GM12878 (cell line): ENCODE measurements at regions not wholly inside any gene's neighbourhood (a gene's known extent, or its start where the extent isn't known, plus 50 kb on each side); places are given as distances from the start of the nearest gene placed in this dataset.

ENCODE experiments used
- ATAC-seq: fragments of 200-7000 bp; cut with Tn5 transposase; 3 replicates; pipeline ENCODE4 v1.9.1; 2020; ENCODE audit warnings: mild to moderate bottlenecking, moderate library complexity
- BruUV-seq: library from RNA; stranded (reverse); fragments of 400-500 nt; replicated peaks from 2 replicates; lab custom pipeline; 2021; lab: Mats Ljungman, UMichigan
- CTCF ChIA-PET: fragments of 300-600 bp; sonication (Branson Sonifier 250); formaldehyde crosslinking; extraction: SDS; loops from one replicate; lab custom pipeline; 2021; ENCODE audit warnings: inconsistent platforms; lab: Yijun Ruan, JAX
- POLR2A ChIA-PET: fragments of 350-600 bp; formaldehyde crosslinking; extraction: SDS; loops from one replicate; lab custom pipeline; 2021; ENCODE audit warnings: inconsistent platforms; lab: Charles Lee
- RAD21 ChIA-PET: fragments of 300-600 bp; sonication (Branson Sonifier 250); formaldehyde crosslinking; loops from one replicate; lab custom pipeline; 2023; ENCODE audit warnings: antibody characterized with exemption; ENCODE audit not compliant: unreplicated experiment; lab: Charles Lee
- SMC1A ChIA-PET: fragments of 300-600 bp; sonication (Branson Sonifier 250); formaldehyde crosslinking; loops from one replicate; lab custom pipeline; 2023; ENCODE audit not compliant: unreplicated experiment, uncharacterized antibody; lab: Charles Lee
- DNase-seq: peaks from one replicate; pipeline ENCODE4 v3.0.0-alpha.2; 2011; ENCODE audit warnings: low read depth, low spot score
- FAIRE-seq: peaks from 3 replicates; lab custom pipeline; 2011; peaks lifted over from hg19 to GRCh38; lab: Jason Lieb, UNC
- H2AFZ ChIP-seq: 2 replicates; pipeline ENCODE4 v1.6.0; 2011; ENCODE audit warnings: low read depth, low read length, control low read depth; ENCODE audit not compliant: control insufficient read depth
- H3K27ac ChIP-seq: 2 replicates; pipeline ENCODE4 v1.5.1; 2011; ENCODE audit warnings: control low read depth; ENCODE audit not compliant: control insufficient read depth, insufficient read depth
- H3K27me3 ChIP-seq, 2 experiments: replicated peaks in 1 of 2; 2 replicates each; pipeline versions ENCODE4 v1.6.0 to v1.6.1; 2011; ENCODE audit warnings: low read length in 1 of 2; ENCODE audit not compliant: control insufficient read depth in 2 of 2, insufficient read depth in 2 of 2
- H3K36me3 ChIP-seq, 2 experiments: 2 replicates each; pipeline ENCODE4 v1.5.1; 2011; ENCODE audit warnings: low read length in 1 of 2; ENCODE audit not compliant: control insufficient read depth in 2 of 2, insufficient read depth in 2 of 2
- H3K4me1 ChIP-seq: 2 replicates; pipeline ENCODE4 v1.6.1; 2011; ENCODE audit warnings: mild to moderate bottlenecking, low read length, moderate library complexity, mixed read lengths; ENCODE audit not compliant: control insufficient read depth, insufficient read depth
- H3K4me2 ChIP-seq: 2 replicates; pipeline ENCODE4 v1.6.0; 2011; ENCODE audit warnings: control low read depth; ENCODE audit not compliant: control insufficient read depth, insufficient read depth
- H3K4me3 ChIP-seq: fragments of 200-600 bp; sonication (generic); 2 replicates; pipeline ENCODE4 v1.5.1; 2016
- H3K79me2 ChIP-seq: 2 replicates; pipeline ENCODE4 v1.6.0; 2011; ENCODE audit warnings: low read length; ENCODE audit not compliant: control insufficient read depth, insufficient read depth
- H3K9ac ChIP-seq: 2 replicates; pipeline ENCODE4 v1.8.0; 2011; ENCODE audit warnings: low read length, control low read depth, mixed read lengths; ENCODE audit not compliant: control insufficient read depth, insufficient read depth
- H3K9me3 ChIP-seq: replicated peaks from 3 replicates; pipeline ENCODE4 v1.5.1; 2011; ENCODE audit warnings: mild to moderate bottlenecking, low read length; ENCODE audit not compliant: control insufficient read depth, insufficient read depth
- H4K20me1 ChIP-seq: 2 replicates; pipeline ENCODE4 v1.6.0; 2011; ENCODE audit not compliant: control insufficient read depth, insufficient read depth
- ASH2L ChIP-seq: fragments of 300-600, 200-600 bp; sonication (generic); IDR thresholded peaks from 2 replicates; pipeline ENCODE4 v1.6.1; 2017; ENCODE audit warnings: low read depth, mild to moderate bottlenecking, borderline replicate concordance
- CBX5 ChIP-seq: sonication (generic); IDR thresholded peaks from 2 replicates; pipeline ENCODE4 v1.6.1; 2016; ENCODE audit warnings: low read depth, moderate library complexity, mild to moderate bottlenecking, inconsistent platforms
- CHD4 ChIP-seq: fragments of 200-600 bp; sonication (generic); IDR thresholded peaks from 2 replicates; pipeline ENCODE4 v1.6.1; 2016; ENCODE audit warnings: mild to moderate bottlenecking
- CREB1 ChIP-seq: IDR thresholded peaks from 2 replicates; pipeline ENCODE4 v1.6.1; 2012; ENCODE audit warnings: low read depth, mild to moderate bottlenecking, inconsistent platforms
- EGR1 ChIP-seq, 2 experiments: IDR thresholded peaks; 1 replicate in 1 of 2; 2 replicates in 1 of 2; pipeline ENCODE4 v1.6.1; 2011 to 2012; ENCODE audit warnings: low read depth in 2 of 2, low read length in 2 of 2, borderline replicate concordance in 1 of 2, mild to moderate bottlenecking in 1 of 2, moderate library complexity in 1 of 2
- ESRRA ChIP-seq: IDR thresholded peaks from 2 replicates; pipeline ENCODE4 v1.6.1; 2012; ENCODE audit warnings: mild to moderate bottlenecking, low read length, improper control_type of control experiment
- ETV6 ChIP-seq, 2 experiments: fragments of 450-650 bp in 1 of 2; IDR thresholded peaks in 1 of 2; conservative IDR thresholded peaks in 1 of 2; 2 replicates each; pipeline ENCODE4 v1.6.1; 2014; ENCODE audit warnings: antibody characterized with exemption in 1 of 2, borderline replicate concordance in 1 of 2, low read depth in 1 of 2, mild to moderate bottlenecking in 1 of 2, moderate library complexity in 1 of 2
- FOS ChIP-seq: IDR thresholded peaks from 3 replicates; pipeline ENCODE4 v1.6.1; 2011; ENCODE audit warnings: borderline replicate concordance; ENCODE audit not compliant: insufficient read length; ENCODE audit errors: extremely low read depth
- FOXK2 ChIP-seq: fragments of 450-650 bp; IDR thresholded peaks from 2 replicates; pipeline ENCODE4 v1.6.1; 2017; ENCODE audit warnings: mild to moderate bottlenecking, moderate library complexity
- GATAD2B ChIP-seq: fragments of 450-650 bp; conservative IDR thresholded peaks from 2 replicates; pipeline ENCODE4 v1.6.1; 2017; ENCODE audit warnings: low read depth, mild to moderate bottlenecking, moderate library complexity
- MYB ChIP-seq: fragments of 150-350 bp; IDR thresholded peaks from 2 replicates; pipeline ENCODE4 v1.6.1; 2014; ENCODE audit warnings: mild to moderate bottlenecking, low read depth, low read length, borderline replicate concordance
- NFYB ChIP-seq: IDR thresholded peaks from 2 replicates; pipeline ENCODE4 v1.6.1; 2011; ENCODE audit warnings: low read depth, mild to moderate bottlenecking, low read length, improper control_type of control experiment, moderate library complexity; ENCODE audit not compliant: insufficient read depth
- PAX5 ChIP-seq: IDR thresholded peaks from 2 replicates; pipeline ENCODE4 v1.6.1; 2011; ENCODE audit warnings: low read depth, low read length, borderline replicate concordance
- RFX5 ChIP-seq: IDR thresholded peaks from 2 replicates; pipeline ENCODE4 v1.6.1; 2011; ENCODE audit warnings: low read depth, low read length, improper control_type of control experiment
- RUNX3 ChIP-seq: IDR thresholded peaks from 2 replicates; pipeline ENCODE4 v1.6.1; 2012; ENCODE audit warnings: low read length, inconsistent platforms
- SIN3A ChIP-seq: IDR thresholded peaks from 2 replicates; pipeline ENCODE4 v1.6.1; 2012; ENCODE audit warnings: low read depth, low read length, improper control_type of control experiment
- SREBF1 ChIP-seq: IDR thresholded peaks from 2 replicates; pipeline ENCODE4 v1.6.1; 2012; ENCODE audit warnings: mild to moderate bottlenecking, low read length
- STAT3 ChIP-seq: IDR thresholded peaks from 2 replicates; pipeline ENCODE4 v1.6.1; 2011; ENCODE audit warnings: low read depth, low read length, improper control_type of control experiment
- TBL1XR1 ChIP-seq: IDR thresholded peaks from 2 replicates; pipeline ENCODE4 v1.6.1; 2012; ENCODE audit warnings: low read depth, low read length, improper control_type of control experiment
- TCF12 ChIP-seq: IDR thresholded peaks from 2 replicates; pipeline ENCODE4 v1.6.1; 2011; ENCODE audit warnings: low read depth, mild to moderate bottlenecking, low read length
- WGBS: methylation state at CpG from one replicate; pipeline ENCODE4 v1.1.6; 2016; ENCODE audit warnings: low lambda C conversion rate; ENCODE audit not compliant: insufficient replicate concordance, insufficient coverage; ENCODE audit errors: missing lambda C conversion rate; 5-methylcytosine and 5-hydroxymethylcytosine counted together
- in situ Hi-C: fragments of 300-500 bp; cut with MboI; formaldehyde crosslinking; loops from 9 replicates; pipeline ENCODE4 v1.14.3; 2018; ENCODE audit warnings: mixed read lengths
- intact Hi-C: fragments of 100-400 bp; cut with micrococcal nuclease; formaldehyde crosslinking; loops from one replicate; pipeline ENCODE4 v1.14.2; 2022; ENCODE audit not compliant: unreplicated experiment
- TF ChIP-seq, protein P1 (sequence below): fragments of 450-650 bp; IDR thresholded peaks from 2 replicates; pipeline ENCODE4 v1.6.1; 2014; ENCODE audit warnings: mild to moderate bottlenecking

DNA sequence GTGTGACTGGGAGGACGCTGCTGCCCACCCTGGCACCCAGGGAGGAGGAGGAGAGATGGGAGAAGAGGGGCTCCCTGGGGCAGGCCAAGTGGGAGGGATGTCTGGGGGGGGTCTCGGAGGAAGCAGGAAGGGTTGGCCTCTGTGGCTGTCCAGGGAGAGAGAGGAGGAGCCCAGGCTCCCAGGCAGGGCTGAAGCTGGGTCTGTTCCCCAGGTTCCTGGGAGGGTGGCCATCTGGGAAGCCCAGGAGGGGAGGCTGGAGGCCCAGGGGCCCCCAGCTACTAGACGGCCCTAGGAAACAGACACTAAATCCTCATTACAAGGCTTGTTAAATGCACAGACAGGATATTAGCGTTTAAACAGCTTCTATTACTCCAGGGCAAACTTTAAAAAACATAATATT, 139.8 kb downstream of the ENGASE start:
- 0% methylated on average over 4 of the region's 4 CpGs for WGBS
- CTCF ChIA-PET, result no interaction called here

DNA sequence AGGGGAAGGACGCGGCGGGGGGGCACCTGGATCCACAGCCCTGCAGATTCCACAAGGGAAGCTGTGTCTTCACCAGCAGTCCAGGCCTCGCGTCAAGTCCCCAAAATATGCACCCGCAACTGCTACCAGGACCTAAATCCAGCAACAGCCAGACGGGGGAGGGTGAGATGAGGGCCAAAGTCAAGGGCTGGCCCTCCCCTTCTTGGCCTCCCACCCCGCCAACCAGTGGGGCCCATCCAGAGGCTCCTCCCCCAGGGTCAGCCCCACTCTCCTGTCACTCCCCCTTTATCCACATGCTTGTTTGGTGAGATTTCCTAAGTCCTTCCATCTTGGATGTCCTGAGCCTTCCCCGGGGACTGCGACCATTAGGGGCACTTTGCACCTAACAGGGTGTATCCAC, 138.7 kb downstream of the ENGASE start:
- ChIA-PET RAD21 (no interaction called here), CTCF (no interaction called here), POLR2A (no interaction called here), SMC1A (no interaction called here)
- Histone ChIP-seq H3K79me2 (no peaks in the 10 kb centered on the region), H3K27me3 (peaks cover 0 to 9% of the 10 kb centered on the region in 2 experiments; a peak in 3 of 4 replicates), H2AFZ (no peak overlapping the region), H4K20me1 (no peaks in the 10 kb centered on the region), H3K36me3 (no peaks in the 10 kb centered on the region), H3K4me1 (no peaks in the 10 kb centered on the region), H3K27ac (no peak overlapping the region), H3K9me3 (no peaks in the 10 kb centered on the region), H3K9ac (no peak overlapping the region), H3K4me2 (no peak overlapping the region), H3K4me3 (no peak overlapping the region)
- in situ Hi-C loops, result no loop called here
- no peak for DNase-seq
- FAIRE-seq, result no peak
- no peak for ATAC-seq
- no TSS peak for BruUV-seq
- 54% methylated on average over 10 of the region's 10 CpGs for WGBS
- intact Hi-C loops, result no loop called here
- TF ChIP-seq RFX5 (no peak), CREB1 (no peak), STAT3 (no peak), CBX5 (no peak), EGR1 (IDR thresholded peaks at IDR 0.05; ENCODE audit: borderline replicate concordance in 1 of 2, low read depth in 2 of 2, low read length in 2 of 2) (no peak), MYB (no peak), FOXK2 (no peak), TBL1XR1 (no peak), SREBF1 (no peak), SIN3A (no peak), TCF12 (no peak), PAX5 (no peak), GATAD2B (no peak), NFYB (no peak), RUNX3 (no peak), CHD4 (no peak)
- TF ChIP-seq, protein P1, sequence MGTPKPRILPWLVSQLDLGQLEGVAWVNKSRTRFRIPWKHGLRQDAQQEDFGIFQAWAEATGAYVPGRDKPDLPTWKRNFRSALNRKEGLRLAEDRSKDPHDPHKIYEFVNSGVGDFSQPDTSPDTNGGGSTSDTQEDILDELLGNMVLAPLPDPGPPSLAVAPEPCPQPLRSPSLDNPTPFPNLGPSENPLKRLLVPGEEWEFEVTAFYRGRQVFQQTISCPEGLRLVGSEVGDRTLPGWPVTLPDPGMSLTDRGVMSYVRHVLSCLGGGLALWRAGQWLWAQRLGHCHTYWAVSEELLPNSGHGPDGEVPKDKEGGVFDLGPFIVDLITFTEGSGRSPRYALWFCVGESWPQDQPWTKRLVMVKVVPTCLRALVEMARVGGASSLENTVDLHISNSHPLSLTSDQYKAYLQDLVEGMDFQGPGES, result no peak

More for the DNA sequence above, 139.8 kb downstream of the ENGASE start:
- H3K79me2 ChIP-seq, result no peaks in the 10 kb centered on the region
- no peaks in the 10 kb centered on the region for H3K9me3 ChIP-seq
- H3K36me3 ChIP-seq, result no peaks in the 10 kb centered on the region
- no peaks in the 10 kb centered on the region for H4K20me1 ChIP-seq
- in situ Hi-C loops (no loop called here), intact Hi-C loops (no loop called here)
- POLR2A ChIA-PET, result no interaction called here
- TF ChIP-seq ESRRA, result no peak
- TF ChIP-seq FOS, result no peak
- no peak for TF ChIP-seq ETV6 (conservative IDR thresholded peaks at IDR 0.05 in 1 of 2, IDR thresholded peaks at IDR 0.05 in 1 of 2; ENCODE audit: borderline replicate concordance in 1 of 2, low read depth in 1 of 2)
- no peak for TF ChIP-seq ASH2L
- no peak overlapping the region for H3K4me2 ChIP-seq
- SMC1A ChIA-PET, result no interaction called here
- no peak overlapping the region for H3K4me3 ChIP-seq
- DNase-seq (no peak), FAIRE-seq (no peak), ATAC-seq (no peak)
- RAD21 ChIA-PET, result no interaction called here
- H2AFZ ChIP-seq, result no peak overlapping the region
- no TSS peak for BruUV-seq
- no peak overlapping the region for H3K27ac ChIP-seq
- no peak overlapping the region for H3K9ac ChIP-seq
- no peaks in the 10 kb centered on the region for H3K4me1 ChIP-seq
- peaks cover 0 to 7% of the 10 kb centered on the region in 2 experiments; a peak in 3 of 4 replicates for H3K27me3 ChIP-seq
